Fibroblast of lung (primary cell): ENCODE measurements at regions not wholly inside any gene's neighbourhood (a gene's known extent, or its start where the extent isn't known, plus 50 kb on each side); places are given as distances from the start of the nearest gene placed in this dataset.

ENCODE experiments used
- EZH2 ChIP-seq: IDR thresholded peaks from 2 replicates; pipeline ENCODE4 v1.5.1; 2012; ENCODE audit warnings: low read length, control low read depth, mild to moderate bottlenecking; ENCODE audit errors: missing control alignments
- TF ChIP-seq, protein P1 (sequence below), 2 donors: IDR thresholded peaks in 1 of 2; conservative IDR thresholded peaks in 1 of 2; 1 replicate in 1 of 2; 2 replicates in 1 of 2; pipeline ENCODE4 v1.5.1; 2011 to 2012; ENCODE audit warnings: low read length in 2 of 2, control low read depth in 1 of 2, inconsistent platforms in 1 of 2, low read depth in 1 of 2, mild to moderate bottlenecking in 1 of 2

- TF ChIP-seq, protein P1, sequence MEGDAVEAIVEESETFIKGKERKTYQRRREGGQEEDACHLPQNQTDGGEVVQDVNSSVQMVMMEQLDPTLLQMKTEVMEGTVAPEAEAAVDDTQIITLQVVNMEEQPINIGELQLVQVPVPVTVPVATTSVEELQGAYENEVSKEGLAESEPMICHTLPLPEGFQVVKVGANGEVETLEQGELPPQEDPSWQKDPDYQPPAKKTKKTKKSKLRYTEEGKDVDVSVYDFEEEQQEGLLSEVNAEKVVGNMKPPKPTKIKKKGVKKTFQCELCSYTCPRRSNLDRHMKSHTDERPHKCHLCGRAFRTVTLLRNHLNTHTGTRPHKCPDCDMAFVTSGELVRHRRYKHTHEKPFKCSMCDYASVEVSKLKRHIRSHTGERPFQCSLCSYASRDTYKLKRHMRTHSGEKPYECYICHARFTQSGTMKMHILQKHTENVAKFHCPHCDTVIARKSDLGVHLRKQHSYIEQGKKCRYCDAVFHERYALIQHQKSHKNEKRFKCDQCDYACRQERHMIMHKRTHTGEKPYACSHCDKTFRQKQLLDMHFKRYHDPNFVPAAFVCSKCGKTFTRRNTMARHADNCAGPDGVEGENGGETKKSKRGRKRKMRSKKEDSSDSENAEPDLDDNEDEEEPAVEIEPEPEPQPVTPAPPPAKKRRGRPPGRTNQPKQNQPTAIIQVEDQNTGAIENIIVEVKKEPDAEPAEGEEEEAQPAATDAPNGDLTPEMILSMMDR (conservative IDR thresholded peaks at IDR 0.05 in 1 of 2, IDR thresholded peaks at IDR 0.05 in 1 of 2; ENCODE audit: low read depth in 1 of 2, low read length in 2 of 2), result no peak
- TF ChIP-seq EZH2, result no peak
Observed at GRCh38 chr15:31243895-31244294, 82.7 kb upstream of the KLF13 start.
